PC-9 (cell line): ENCODE measurements at regions not wholly inside any gene's neighbourhood (a gene's known extent, or its start where the extent isn't known, plus 50 kb on each side); places are given as distances from the start of the nearest gene placed in this dataset.

Source experiments
- BruUV-seq: library from RNA; stranded (reverse); fragments of 400-500 nt; replicated peaks from 2 replicates; lab custom pipeline; 2021; lab: Mats Ljungman, UMichigan
- CTCF ChIA-PET: fragments of 300-600 bp; sonication (Branson Sonifier 250); formaldehyde crosslinking; loops from one replicate; lab custom pipeline; 2022; ENCODE audit warnings: antibody characterized with exemption; lab: Charles Lee
- POLR2A ChIA-PET: fragments of 300-600 bp; sonication (Branson Sonifier 250); formaldehyde crosslinking; loops from one replicate; lab custom pipeline; 2022; ENCODE audit warnings: antibody characterized with exemption; ENCODE audit not compliant: unreplicated experiment; lab: Charles Lee
- DNase-seq, 2 experiments: peaks; one replicate each; pipeline versions ENCODE4 v3.0.0 to v3.0.0-alpha.2; 2015 to 2022; ENCODE audit warnings: mixed read lengths in 1 of 2
- H2AFZ ChIP-seq: fragments of 200-600 bp; sonication (generic); 2 replicates; pipeline ENCODE4 v1.8.1; 2017; ENCODE audit warnings: antibody characterized with exemption
- H3F3A ChIP-seq: fragments of 200-600 bp; sonication (generic); 2 replicates; pipeline ENCODE4 v1.8.1; 2017; ENCODE audit warnings: antibody characterized with exemption, mild to moderate bottlenecking, low read depth; ENCODE audit not compliant: insufficient read depth
- H3K27ac ChIP-seq: fragments of 200-600 bp; sonication (generic); 2 replicates; pipeline ENCODE4 v1.6.1; 2016; ENCODE audit warnings: mixed run types
- H3K27me3 ChIP-seq: fragments of 200-600 bp; sonication (generic); 2 replicates; pipeline ENCODE4 v1.6.1; 2016; ENCODE audit warnings: low read depth, mixed run types; ENCODE audit not compliant: insufficient read depth
- H3K36me3 ChIP-seq: fragments of 200-600 bp; sonication (generic); 2 replicates; pipeline ENCODE4 v1.6.1; 2016; ENCODE audit warnings: low read depth, mixed run types
- H3K4me1 ChIP-seq: fragments of 200-600 bp; sonication (generic); replicated peaks from 2 replicates; pipeline ENCODE4 v1.6.1; 2016; ENCODE audit warnings: mixed run types; ENCODE audit not compliant: insufficient read depth
- H3K4me2 ChIP-seq: fragments of 200-600 bp; sonication (generic); 2 replicates; pipeline ENCODE4 v1.6.1; 2017; ENCODE audit warnings: mixed run types
- H3K4me3 ChIP-seq: fragments of 200-600 bp; sonication (generic); 2 replicates; pipeline ENCODE4 v1.6.1; 2016; ENCODE audit warnings: mixed run types
- H3K79me2 ChIP-seq: fragments of 200-600 bp; sonication (generic); 2 replicates; pipeline ENCODE4 v1.6.1; 2017; ENCODE audit warnings: low read depth, mixed run types
- H3K9me2 ChIP-seq: fragments of 200-600 bp; sonication (generic); 2 replicates; pipeline ENCODE4 v1.8.1; 2017; ENCODE audit warnings: mild to moderate bottlenecking; ENCODE audit not compliant: insufficient read depth
- H3K9me3 ChIP-seq: fragments of 200-600 bp; sonication (generic); 2 replicates; pipeline ENCODE4 v1.8.1; 2016; ENCODE audit warnings: low read depth; ENCODE audit not compliant: insufficient read depth
- H4K20me1 ChIP-seq: fragments of 200-600 bp; sonication (generic); 2 replicates; pipeline ENCODE4 v1.8.1; 2017; ENCODE audit not compliant: insufficient read depth
- EZH2 ChIP-seq: fragments of 200-600 bp; sonication (generic); IDR thresholded peaks from 2 replicates; pipeline ENCODE4 v1.8.0; 2017; ENCODE audit warnings: antibody characterized with exemption, low read depth
- intact Hi-C: fragments of 100-400 bp; cut with micrococcal nuclease; formaldehyde crosslinking; loops from one replicate; pipeline ENCODE4 v1.10.0; 2022; ENCODE audit not compliant: unreplicated experiment
- TF ChIP-seq, protein P1 (sequence below): fragments of 200-600 bp; sonication (generic); conservative IDR thresholded peaks from 2 replicates; pipeline ENCODE4 v1.6.1; 2017; ENCODE audit warnings: mixed run types, antibody characterized with exemption, mild to moderate bottlenecking, moderate library complexity

GRCh38 chr21:35563885-35564451, 496.4 kb downstream of the SETD4 start:
- no peak for DNase-seq
- H3K9me3 ChIP-seq = no peaks in the 10 kb centered on the region
- TF ChIP-seq, protein P1, sequence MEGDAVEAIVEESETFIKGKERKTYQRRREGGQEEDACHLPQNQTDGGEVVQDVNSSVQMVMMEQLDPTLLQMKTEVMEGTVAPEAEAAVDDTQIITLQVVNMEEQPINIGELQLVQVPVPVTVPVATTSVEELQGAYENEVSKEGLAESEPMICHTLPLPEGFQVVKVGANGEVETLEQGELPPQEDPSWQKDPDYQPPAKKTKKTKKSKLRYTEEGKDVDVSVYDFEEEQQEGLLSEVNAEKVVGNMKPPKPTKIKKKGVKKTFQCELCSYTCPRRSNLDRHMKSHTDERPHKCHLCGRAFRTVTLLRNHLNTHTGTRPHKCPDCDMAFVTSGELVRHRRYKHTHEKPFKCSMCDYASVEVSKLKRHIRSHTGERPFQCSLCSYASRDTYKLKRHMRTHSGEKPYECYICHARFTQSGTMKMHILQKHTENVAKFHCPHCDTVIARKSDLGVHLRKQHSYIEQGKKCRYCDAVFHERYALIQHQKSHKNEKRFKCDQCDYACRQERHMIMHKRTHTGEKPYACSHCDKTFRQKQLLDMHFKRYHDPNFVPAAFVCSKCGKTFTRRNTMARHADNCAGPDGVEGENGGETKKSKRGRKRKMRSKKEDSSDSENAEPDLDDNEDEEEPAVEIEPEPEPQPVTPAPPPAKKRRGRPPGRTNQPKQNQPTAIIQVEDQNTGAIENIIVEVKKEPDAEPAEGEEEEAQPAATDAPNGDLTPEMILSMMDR = no peak
- H3F3A ChIP-seq = peaks cover 4% of the 10 kb centered on the region; the same call in 1 of the 2 replicates
- H3K9me2 ChIP-seq = no peaks in the 10 kb centered on the region
- no peak overlapping the region for H3K4me2 ChIP-seq
- no peaks in the 10 kb centered on the region for H3K27me3 ChIP-seq
- no peak overlapping the region for H3K4me3 ChIP-seq
- H2AFZ ChIP-seq = no peak overlapping the region
- CTCF ChIA-PET = no interaction called here
- intact Hi-C loops = no loop called here
- no peak overlapping the region for H3K27ac ChIP-seq
- POLR2A ChIA-PET = no interaction called here
- H3K4me1 ChIP-seq = peaks cover 12% of the 10 kb centered on the region
- BruUV-seq = no TSS peak
- no peaks in the 10 kb centered on the region for H4K20me1 ChIP-seq
- H3K79me2 ChIP-seq = no peaks in the 10 kb centered on the region
- no peaks in the 10 kb centered on the region for H3K36me3 ChIP-seq

DNA sequence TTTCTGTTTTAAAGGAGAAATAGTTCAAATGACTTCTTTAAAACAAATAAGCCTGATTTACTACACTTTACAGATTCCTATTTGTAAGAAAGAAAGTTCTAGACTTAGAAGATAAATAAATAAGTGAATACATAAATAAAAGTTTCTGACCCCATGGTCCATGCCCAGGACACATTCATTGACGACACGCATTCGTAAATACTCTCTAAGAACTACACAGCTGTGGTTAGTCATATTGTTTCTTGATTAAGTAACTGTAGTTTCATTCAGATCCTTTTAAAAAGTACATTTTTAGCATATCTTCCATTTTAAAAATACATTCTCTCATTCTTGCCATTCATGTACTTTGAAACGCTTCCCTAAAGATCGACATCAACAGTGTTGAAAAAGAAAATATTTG, 497.4 kb downstream of the SETD4 start:
- Histone ChIP-seq H3K4me1 (peaks cover 12% of the 10 kb centered on the region), H3K27ac (no peak overlapping the region), H3F3A (peaks cover 4% of the 10 kb centered on the region; the same call in 1 of the 2 replicates), H3K36me3 (no peaks in the 10 kb centered on the region), H3K27me3 (no peaks in the 10 kb centered on the region), H3K9me3 (no peaks in the 10 kb centered on the region), H3K4me3 (no peak overlapping the region), H3K79me2 (no peaks in the 10 kb centered on the region), H4K20me1 (no peaks in the 10 kb centered on the region), H2AFZ (no peak overlapping the region), H3K9me2 (no peaks in the 10 kb centered on the region), H3K4me2 (no peak overlapping the region)
- no TSS peak for BruUV-seq
- no peak for DNase-seq
- ChIA-PET CTCF (no interaction called here), POLR2A (no interaction called here)
- intact Hi-C loops = no loop called here
- TF ChIP-seq, protein P1 = no peak
- TF ChIP-seq EZH2 = no peak

DNA sequence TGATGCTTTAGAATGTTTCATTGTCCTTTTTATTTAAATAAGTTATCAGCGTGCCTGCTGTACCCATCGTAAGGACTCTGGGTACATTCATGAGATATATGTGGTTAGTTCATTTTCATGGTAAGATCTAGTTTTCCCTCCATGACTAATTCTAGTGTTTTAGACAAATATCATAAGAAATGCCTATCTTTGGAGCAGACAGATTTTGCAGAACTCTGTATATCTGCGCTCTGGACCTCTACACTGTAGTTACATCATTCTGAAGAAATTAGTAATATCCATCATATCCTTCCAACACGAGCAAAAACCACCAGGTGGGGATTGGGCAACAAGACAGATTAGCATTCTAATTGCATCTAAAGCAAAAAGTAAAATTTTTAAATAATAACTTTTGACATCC, 499.2 kb downstream of the SETD4 start:
- H3K4me2 ChIP-seq = no peak overlapping the region
- ChIA-PET POLR2A (no interaction called here), CTCF (no interaction called here)
- no peaks in the 10 kb centered on the region for H3K9me3 ChIP-seq
- no peaks in the 10 kb centered on the region for H3K79me2 ChIP-seq
- H3K27me3 ChIP-seq = no peaks in the 10 kb centered on the region
- intact Hi-C loops = no loop called here
- H3F3A ChIP-seq = peaks cover 4% of the 10 kb centered on the region; the same call in 1 of the 2 replicates
- peaks cover 12% of the 10 kb centered on the region for H3K4me1 ChIP-seq
- TF ChIP-seq EZH2 = no peak
- TF ChIP-seq, protein P1 = no peak
- no peaks in the 10 kb centered on the region for H4K20me1 ChIP-seq
- H2AFZ ChIP-seq = no peak overlapping the region
- H3K4me3 ChIP-seq = no peak overlapping the region
- H3K9me2 ChIP-seq = no peaks in the 10 kb centered on the region
- BruUV-seq = no TSS peak
- DNase-seq = no peak
- no peak overlapping the region for H3K27ac ChIP-seq
- no peaks in the 10 kb centered on the region for H3K36me3 ChIP-seq
